ENCODE measurements at regions not wholly inside any gene's neighbourhood (a gene's known extent, or its start where the extent isn't known, plus 50 kb on each side); places are given as distances from the start of the nearest gene placed in this dataset.
A peak's percentile ranks its signal among the peaks of the same experiment; 100 is the strongest.

- CTCF ChIA-PET = no interaction called here
- H3K9me3 Mint-ChIP-seq (ENCODE audit: low read depth) = no peaks in the 10 kb centered on the region
- no peak for ATAC-seq
- H3K27ac Mint-ChIP-seq = no peak overlapping the region
- DNase-seq = no peak
- peaks cover 52% of the 10 kb centered on the region for H3K27me3 Mint-ChIP-seq
- H3K36me3 Mint-ChIP-seq = no peaks in the 10 kb centered on the region
- no peaks in the 10 kb centered on the region for H3K4me1 Mint-ChIP-seq
- no peak overlapping the region for H3K4me3 Mint-ChIP-seq
Measured at GRCh38 chr3:194246709-194247349, 104.3 kb downstream of the CPN2 start.

- no peak for ATAC-seq
- Mint-ChIP-seq H3K4me1 (no peaks in the 10 kb centered on the region), H3K36me3 (no peaks in the 10 kb centered on the region), H3K27me3 (peaks cover 47% of the 10 kb centered on the region), H3K4me3 (no peak overlapping the region), H3K27ac (no peak overlapping the region), H3K9me3 (ENCODE audit: low read depth) (no peaks in the 10 kb centered on the region)
- DNase-seq = no peak
- CTCF ChIA-PET = no interaction called here
Measured at GRCh38 chr3:194247350-194247740, 103.8 kb downstream of the CPN2 start.

GRCh38 chr3:194249323-194250097 lies 101.6 kb downstream of the CPN2 start:
- CTCF ChIA-PET = interaction anchor here (1.0 to 1.8 kb wide), 2 partner anchors 15 to 66 kb away, joined by 3 to 5 read pairs; no protein-coding TSS in a partner anchor

GRCh38 chr3:194250098-194251002 lies 100.8 kb downstream of the CPN2 start:
- H3K27me3 Mint-ChIP-seq = peaks cover 26% of the 10 kb centered on the region
- H3K4me3 Mint-ChIP-seq = no peak overlapping the region
- no peak for ATAC-seq
- CTCF ChIA-PET = interaction anchor here (1.8 kb wide), 1 partner anchor 65 kb away, joined by 5 read pairs; no protein-coding TSS in a partner anchor
- H3K36me3 Mint-ChIP-seq = no peaks in the 10 kb centered on the region
- no peaks in the 10 kb centered on the region for H3K9me3 Mint-ChIP-seq (ENCODE audit: low read depth)
- DNase-seq = no peak
- peaks cover 3% of the 10 kb centered on the region for H3K4me1 Mint-ChIP-seq
- H3K27ac Mint-ChIP-seq = no peak overlapping the region

More at GRCh38 chr3:194249323-194250097, 101.6 kb downstream of the CPN2 start:
- H3K27ac Mint-ChIP-seq = no peak overlapping the region
- DNase-seq = no peak
- no peak overlapping the region for H3K4me3 Mint-ChIP-seq
- no peaks in the 10 kb centered on the region for H3K9me3 Mint-ChIP-seq (ENCODE audit: low read depth)
- no peaks in the 10 kb centered on the region for H3K4me1 Mint-ChIP-seq
- H3K27me3 Mint-ChIP-seq = peaks cover 28% of the 10 kb centered on the region
- no peaks in the 10 kb centered on the region for H3K36me3 Mint-ChIP-seq
- ATAC-seq = no peak

GRCh38 chr3:194251007-194251406 lies 100.1 kb downstream of the CPN2 start:
- H3K4me3 Mint-ChIP-seq = no peak overlapping the region
- ATAC-seq (no peak), DNase-seq (no peak)
- no peaks in the 10 kb centered on the region for H3K9me3 Mint-ChIP-seq (ENCODE audit: low read depth)
- peaks cover 10% of the 10 kb centered on the region for H3K4me1 Mint-ChIP-seq
- no peak overlapping the region for H3K27ac Mint-ChIP-seq
- H3K27me3 Mint-ChIP-seq = peaks cover 21% of the 10 kb centered on the region
- CTCF ChIA-PET = interaction anchor here (1.8 kb wide), 1 partner anchor 65 kb away, joined by 5 read pairs; no protein-coding TSS in a partner anchor
- H3K36me3 Mint-ChIP-seq = no peaks in the 10 kb centered on the region

GRCh38 chr3:194251461-194251860 lies 99.7 kb downstream of the CPN2 start:
- peaks cover 21% of the 10 kb centered on the region for H3K27me3 Mint-ChIP-seq
- CTCF ChIA-PET = interaction anchor here (1.8 kb wide), 1 partner anchor 64 kb away, joined by 5 read pairs; no protein-coding TSS in a partner anchor
- ATAC-seq = no peak
- H3K36me3 Mint-ChIP-seq = no peaks in the 10 kb centered on the region
- DNase-seq = no peak
- no peak overlapping the region for H3K4me3 Mint-ChIP-seq
- no peak overlapping the region for H3K27ac Mint-ChIP-seq
- peaks cover 13% of the 10 kb centered on the region for H3K4me1 Mint-ChIP-seq
- H3K9me3 Mint-ChIP-seq (ENCODE audit: low read depth) = no peaks in the 10 kb centered on the region

GRCh38 chr3:194251891-194252560 lies 99.1 kb downstream of the CPN2 start:
- peaks cover 18% of the 10 kb centered on the region for H3K4me1 Mint-ChIP-seq
- H3K4me3 Mint-ChIP-seq = no peak overlapping the region
- CTCF ChIA-PET = interaction anchor here (0.9 kb wide), 1 partner anchor 12 kb away, joined by 3 read pairs; no protein-coding TSS in a partner anchor
- H3K27me3 Mint-ChIP-seq = peaks cover 21% of the 10 kb centered on the region
- DNase-seq (no peak), ATAC-seq (no peak)
- H3K36me3 Mint-ChIP-seq = no peaks in the 10 kb centered on the region
- no peak overlapping the region for H3K27ac Mint-ChIP-seq
- H3K9me3 Mint-ChIP-seq (ENCODE audit: low read depth) = no peaks in the 10 kb centered on the region

GRCh38 chr3:194253270-194253669 lies 97.9 kb downstream of the CPN2 start:
- peaks cover 19% of the 10 kb centered on the region for H3K4me1 Mint-ChIP-seq
- H3K27ac Mint-ChIP-seq = no peak overlapping the region
- H3K9me3 Mint-ChIP-seq (ENCODE audit: low read depth) = peaks cover 2% of the 10 kb centered on the region
- no peak for ATAC-seq
- no peak for DNase-seq
- H3K36me3 Mint-ChIP-seq = peaks cover 1% of the 10 kb centered on the region
- no peak overlapping the region for H3K4me3 Mint-ChIP-seq
- peaks cover 15% of the 10 kb centered on the region for H3K27me3 Mint-ChIP-seq
- CTCF ChIA-PET = no interaction called here

GRCh38 chr3:194254040-194254439 lies 97.1 kb downstream of the CPN2 start:
- no peak overlapping the region for H3K4me3 Mint-ChIP-seq
- CTCF ChIA-PET = no interaction called here

GRCh38 chr3:194255252-194256039 lies 95.7 kb downstream of the CPN2 start:
- H3K27ac Mint-ChIP-seq = peak overlapping the region; percentile 73
- peaks cover 1% of the 10 kb centered on the region for H3K36me3 Mint-ChIP-seq
- DNase-seq = peak; percentile 83
- CTCF ChIA-PET = interaction anchor here (0.9 to 1.3 kb wide), 4 partner anchors 27 to 117 kb away, joined by 3 to 6 read pairs (median 3); no protein-coding TSS in a partner anchor
- ATAC-seq = peak; percentile 93
- H3K27me3 Mint-ChIP-seq = peaks cover 9% of the 10 kb centered on the region
- no peak overlapping the region for H3K4me3 Mint-ChIP-seq
- peaks cover 19% of the 10 kb centered on the region for H3K4me1 Mint-ChIP-seq
- H3K9me3 Mint-ChIP-seq (ENCODE audit: low read depth) = peaks cover 2% of the 10 kb centered on the region

More at GRCh38 chr3:194254040-194254439, 97.1 kb downstream of the CPN2 start:
- Mint-ChIP-seq H3K27ac (no peak overlapping the region), H3K36me3 (peaks cover 1% of the 10 kb centered on the region), H3K4me1 (peaks cover 19% of the 10 kb centered on the region), H3K9me3 (ENCODE audit: low read depth) (peaks cover 2% of the 10 kb centered on the region), H3K27me3 (peaks cover 11% of the 10 kb centered on the region)
- DNase-seq (no peak), ATAC-seq (no peak)

GRCh38 chr3:194256040-194256945 lies 94.8 kb downstream of the CPN2 start:
- Mint-ChIP-seq H3K27ac (peak overlapping the region; percentile 73), H3K36me3 (peaks cover 1% of the 10 kb centered on the region), H3K9me3 (ENCODE audit: low read depth) (peaks cover 2% of the 10 kb centered on the region), H3K4me1 (peaks cover 19% of the 10 kb centered on the region), H3K27me3 (peaks cover 6% of the 10 kb centered on the region), H3K4me3 (no peak overlapping the region)
- ATAC-seq (no peak), DNase-seq (no peak)
- CTCF ChIA-PET = interaction anchor here (0.9 to 1.3 kb wide), 3 partner anchors 27 to 59 kb away, joined by 3 to 6 read pairs (median 3); no protein-coding TSS in a partner anchor
